ENCODE measurements at regions not wholly inside any gene's neighbourhood (a gene's known extent, or its start where the extent isn't known, plus 50 kb on each side); places are given as distances from the start of the nearest gene placed in this dataset.

GRCh38 chr22:49106842-49107152 is 720.9 kb downstream of the BRD1 start:
- no peak for ATAC-seq
- CTCF ChIA-PET (ENCODE audit: low intra/inter-chr PET ratio, low total read pairs), result no interaction called here
- H3K9ac ChIP-seq (ENCODE audit: insufficient read depth, low read depth, low read length), result no peak overlapping the region

More at GRCh38 chr22:49106842-49107152, 720.9 kb downstream of the BRD1 start:
- H4K20me1 ChIP-seq (ENCODE audit: insufficient read depth, low read length), result no peaks in the 10 kb centered on the region
- no peaks in the 10 kb centered on the region for H3K79me2 ChIP-seq (ENCODE audit: insufficient read depth, low read length)
- peaks cover 10 to 82% of the 10 kb centered on the region in 2 experiments; a peak in 4 of 5 replicates for H3K27me3 ChIP-seq (ENCODE audit: control insufficient read depth in 1 of 2, insufficient read depth in 2 of 2, low read length in 2 of 2)
- no peak for FAIRE-seq
- H3K27ac ChIP-seq (ENCODE audit: extremely low read length, insufficient read depth, low read length), result no peak overlapping the region
- no peak overlapping the region for H3K4me2 ChIP-seq (ENCODE audit: low read depth, low read length)
- no peak for TF ChIP-seq SOX13 (IDR thresholded peaks at IDR 0.05)
- no peak for TF ChIP-seq SOX13 (CRISPR knock-in tag; conservative IDR thresholded peaks at IDR 0.05 in 1 of 2, IDR thresholded peaks at IDR 0.05 in 1 of 2)
- no peak for TF ChIP-seq ZNF451 (CRISPR knock-in tag; IDR thresholded peaks at IDR 0.05)
- no peak for TF ChIP-seq HIVEP1 (CRISPR knock-in tag; IDR thresholded peaks at IDR 0.05)
- TF ChIP-seq, protein P1, sequence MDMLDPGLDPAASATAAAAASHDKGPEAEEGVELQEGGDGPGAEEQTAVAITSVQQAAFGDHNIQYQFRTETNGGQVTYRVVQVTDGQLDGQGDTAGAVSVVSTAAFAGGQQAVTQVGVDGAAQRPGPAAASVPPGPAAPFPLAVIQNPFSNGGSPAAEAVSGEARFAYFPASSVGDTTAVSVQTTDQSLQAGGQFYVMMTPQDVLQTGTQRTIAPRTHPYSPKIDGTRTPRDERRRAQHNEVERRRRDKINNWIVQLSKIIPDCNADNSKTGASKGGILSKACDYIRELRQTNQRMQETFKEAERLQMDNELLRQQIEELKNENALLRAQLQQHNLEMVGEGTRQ (IDR thresholded peaks at IDR 0.05; ENCODE audit: low read depth, low read length), result no peak
- TF ChIP-seq, protein P1 (CRISPR knock-in tag; IDR thresholded peaks at IDR 0.05; ENCODE audit: borderline replicate concordance), result no peak
- TF ChIP-seq ZNF282 (IDR thresholded peaks at IDR 0.05; ENCODE audit: partially characterized antibody), result no peak
- no peak for TF ChIP-seq STAT6 (CRISPR knock-in tag; IDR thresholded peaks at IDR 0.05; ENCODE audit: borderline replicate concordance)
- no peak for TF ChIP-seq SIN3A (IDR thresholded peaks at IDR 0.05; ENCODE audit: borderline replicate concordance, low read depth, low read length)
- BruUV-seq (replicated peaks), result no TSS peak
- no peak overlapping the region for H2AFZ ChIP-seq (ENCODE audit: low read length)
- 22% methylated on average over 3 of the region's 5 CpGs for WGBS (ENCODE audit: low lambda C conversion rate)
- H3K9me3 ChIP-seq (ENCODE audit: low read length), result no peaks in the 10 kb centered on the region
- H3K4me1 ChIP-seq (ENCODE audit: insufficient read depth, low read length), result no peaks in the 10 kb centered on the region
- POLR2A ChIA-PET, result no interaction called here
- no peaks in the 10 kb centered on the region for H3K36me3 ChIP-seq (replicated peaks in 1 of 2; ENCODE audit: control insufficient read depth in 1 of 2, insufficient read depth in 2 of 2, low read length in 2 of 2)
- no peak for DNase-seq (ENCODE audit: low spot score)
- intact Hi-C loops (cut with micrococcal nuclease; ENCODE audit: unreplicated experiment) (no loop called here), in situ Hi-C loops (cut with HindIII; ENCODE audit: extremely low pct_ligation_motif_present, low pct_unique_long_range_greater_than_20kb) (no loop called here)
- H3K4me3 ChIP-seq (replicated peaks in 1 of 3; ENCODE audit: insufficient read depth in 1 of 3, low read depth in 2 of 3, low read length in 3 of 3), result no peak overlapping the region

Measured in HepG2 (cell line).